HepG2 (cell line): ENCODE measurements at regions not wholly inside any gene's neighbourhood (a gene's known extent, or its start where the extent isn't known, plus 50 kb on each side); places are given as distances from the start of the nearest gene placed in this dataset.
A peak's percentile ranks its signal among the peaks of the same experiment; 100 is the strongest.

ENCODE experiments used
- GABPB1 ChIP-seq: IDR thresholded peaks from 2 replicates; pipeline ENCODE4 v1.6.1; 2016; ENCODE audit warnings: mild to moderate bottlenecking, missing genetic modification reagents, moderate library complexity, missing compliant biosample characterization
- HNF4G ChIP-seq, 2 experiments: sonication (generic) in 1 of 2; formaldehyde crosslinking in 1 of 2; IDR thresholded peaks; 2 replicates each; pipeline versions ENCODE4 v1.4.0 to v1.6.1; 2011 to 2020; ENCODE audit warnings: borderline replicate concordance in 2 of 2, low read depth in 2 of 2, mild to moderate bottlenecking in 2 of 2, low read length in 1 of 2, missing genetic modification reagents in 1 of 2, moderate library complexity in 1 of 2
- TCF7L2 ChIP-seq: IDR thresholded peaks from 2 replicates; pipeline ENCODE4 v1.6.1; 2011; ENCODE audit warnings: mild to moderate bottlenecking, low read depth, low read length, moderate library complexity
- THAP11 ChIP-seq: IDR thresholded peaks from 2 replicates; pipeline ENCODE4 v1.6.1; 2016; ENCODE audit warnings: missing biosample characterization, missing genetic modification reagents
- ZNF331 ChIP-seq: sonication (generic); formaldehyde crosslinking; IDR thresholded peaks from 2 replicates; pipeline ENCODE4 v1.4.0; 2020; ENCODE audit warnings: missing genetic modification reagents
- ZNF430 ChIP-seq: sonication (generic); formaldehyde crosslinking; IDR thresholded peaks from 2 replicates; pipeline ENCODE4 v1.9.0; 2021; ENCODE audit warnings: mild to moderate bottlenecking, missing genetic modification reagents
- ZNF709 ChIP-seq: sonication (generic); formaldehyde crosslinking; IDR thresholded peaks from 2 replicates; pipeline ENCODE4 v1.5.0; 2020; ENCODE audit warnings: mild to moderate bottlenecking, missing genetic modification reagents
- TF ChIP-seq, protein P1 (sequence below): sonication (generic); formaldehyde crosslinking; IDR thresholded peaks from 2 replicates; pipeline ENCODE4 v1.5.0; 2020; ENCODE audit warnings: mild to moderate bottlenecking, missing genetic modification reagents, borderline replicate concordance
- TF ChIP-seq, protein P2 (sequence below): sonication (generic); formaldehyde crosslinking; IDR thresholded peaks from 2 replicates; pipeline ENCODE4 v1.4.0; 2020; ENCODE audit warnings: missing genetic modification reagents, mild to moderate bottlenecking, borderline replicate concordance
- TF ChIP-seq, protein P3 (sequence below): sonication (generic); formaldehyde crosslinking; IDR thresholded peaks from 2 replicates; pipeline ENCODE4 v1.4.0; 2020; ENCODE audit warnings: missing genetic modification reagents
- TF ChIP-seq, protein P4 (sequence below): sonication (generic); formaldehyde crosslinking; IDR thresholded peaks from 2 replicates; pipeline ENCODE4 v1.4.0; 2020; ENCODE audit warnings: missing genetic modification reagents
- TF ChIP-seq, protein P5 (sequence below), 2 experiments: IDR thresholded peaks; 2 replicates each; pipeline ENCODE4 v1.6.1; 2011 to 2012; ENCODE audit warnings: low read length in 2 of 2, borderline replicate concordance in 1 of 2, low read depth in 1 of 2, mild to moderate bottlenecking in 1 of 2, moderate library complexity in 1 of 2

DNA sequence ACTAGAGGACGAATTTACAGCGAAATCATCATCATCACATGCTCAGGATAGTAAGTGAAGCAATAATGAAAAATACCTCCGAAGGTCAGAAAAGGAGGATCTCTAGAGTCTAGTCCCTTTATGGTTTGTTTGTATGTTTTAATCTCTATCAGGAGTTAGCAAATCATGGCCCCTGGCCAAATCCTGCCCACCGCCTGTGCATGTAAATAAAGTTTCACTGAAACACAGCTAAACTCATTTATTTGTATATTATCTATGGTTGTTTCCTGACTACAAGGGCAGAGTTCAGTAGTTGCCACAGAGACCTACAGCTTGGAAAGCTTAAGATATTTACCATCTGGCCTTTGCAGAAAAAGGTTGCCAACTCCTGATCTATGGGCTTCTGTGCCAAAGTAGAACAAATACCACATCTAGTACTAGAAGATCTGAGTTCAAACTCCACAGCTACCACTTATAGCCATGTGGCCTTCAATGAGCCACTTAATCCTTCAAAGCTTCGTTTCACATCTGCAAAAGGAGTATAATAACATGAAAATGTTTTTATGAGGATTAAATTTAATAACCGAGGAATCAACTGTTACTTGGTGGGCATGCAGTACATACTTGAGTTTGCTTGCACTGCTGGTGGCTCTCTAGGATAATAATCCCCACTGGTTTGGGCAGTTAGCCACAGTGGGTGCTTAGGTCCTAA is 94.0 kb upstream of the KIF26B start (continued):
- TF ChIP-seq, protein P1, sequence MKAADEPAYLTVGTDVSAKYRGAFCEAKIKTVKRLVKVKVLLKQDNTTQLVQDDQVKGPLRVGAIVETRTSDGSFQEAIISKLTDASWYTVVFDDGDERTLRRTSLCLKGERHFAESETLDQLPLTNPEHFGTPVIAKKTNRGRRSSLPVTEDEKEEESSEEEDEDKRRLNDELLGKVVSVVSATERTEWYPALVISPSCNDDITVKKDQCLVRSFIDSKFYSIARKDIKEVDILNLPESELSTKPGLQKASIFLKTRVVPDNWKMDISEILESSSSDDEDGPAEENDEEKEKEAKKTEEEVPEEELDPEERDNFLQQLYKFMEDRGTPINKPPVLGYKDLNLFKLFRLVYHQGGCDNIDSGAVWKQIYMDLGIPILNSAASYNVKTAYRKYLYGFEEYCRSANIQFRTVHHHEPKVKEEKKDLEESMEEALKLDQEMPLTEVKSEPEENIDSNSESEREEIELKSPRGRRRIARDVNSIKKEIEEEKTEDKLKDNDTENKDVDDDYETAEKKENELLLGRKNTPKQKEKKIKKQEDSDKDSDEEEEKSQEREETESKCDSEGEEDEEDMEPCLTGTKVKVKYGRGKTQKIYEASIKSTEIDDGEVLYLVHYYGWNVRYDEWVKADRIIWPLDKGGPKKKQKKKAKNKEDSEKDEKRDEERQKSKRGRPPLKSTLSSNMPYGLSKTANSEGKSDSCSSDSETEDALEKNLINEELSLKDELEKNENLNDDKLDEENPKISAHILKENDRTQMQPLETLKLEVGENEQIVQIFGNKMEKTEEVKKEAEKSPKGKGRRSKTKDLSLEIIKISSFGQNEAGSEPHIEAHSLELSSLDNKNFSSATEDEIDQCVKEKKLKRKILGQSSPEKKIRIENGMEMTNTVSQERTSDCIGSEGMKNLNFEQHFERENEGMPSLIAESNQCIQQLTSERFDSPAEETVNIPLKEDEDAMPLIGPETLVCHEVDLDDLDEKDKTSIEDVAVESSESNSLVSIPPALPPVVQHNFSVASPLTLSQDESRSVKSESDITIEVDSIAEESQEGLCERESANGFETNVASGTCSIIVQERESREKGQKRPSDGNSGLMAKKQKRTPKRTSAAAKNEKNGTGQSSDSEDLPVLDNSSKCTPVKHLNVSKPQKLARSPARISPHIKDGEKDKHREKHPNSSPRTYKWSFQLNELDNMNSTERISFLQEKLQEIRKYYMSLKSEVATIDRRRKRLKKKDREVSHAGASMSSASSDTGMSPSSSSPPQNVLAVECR, result peak; percentile 19; the same call in 1 of the 2 replicates
- TF ChIP-seq, protein P2, sequence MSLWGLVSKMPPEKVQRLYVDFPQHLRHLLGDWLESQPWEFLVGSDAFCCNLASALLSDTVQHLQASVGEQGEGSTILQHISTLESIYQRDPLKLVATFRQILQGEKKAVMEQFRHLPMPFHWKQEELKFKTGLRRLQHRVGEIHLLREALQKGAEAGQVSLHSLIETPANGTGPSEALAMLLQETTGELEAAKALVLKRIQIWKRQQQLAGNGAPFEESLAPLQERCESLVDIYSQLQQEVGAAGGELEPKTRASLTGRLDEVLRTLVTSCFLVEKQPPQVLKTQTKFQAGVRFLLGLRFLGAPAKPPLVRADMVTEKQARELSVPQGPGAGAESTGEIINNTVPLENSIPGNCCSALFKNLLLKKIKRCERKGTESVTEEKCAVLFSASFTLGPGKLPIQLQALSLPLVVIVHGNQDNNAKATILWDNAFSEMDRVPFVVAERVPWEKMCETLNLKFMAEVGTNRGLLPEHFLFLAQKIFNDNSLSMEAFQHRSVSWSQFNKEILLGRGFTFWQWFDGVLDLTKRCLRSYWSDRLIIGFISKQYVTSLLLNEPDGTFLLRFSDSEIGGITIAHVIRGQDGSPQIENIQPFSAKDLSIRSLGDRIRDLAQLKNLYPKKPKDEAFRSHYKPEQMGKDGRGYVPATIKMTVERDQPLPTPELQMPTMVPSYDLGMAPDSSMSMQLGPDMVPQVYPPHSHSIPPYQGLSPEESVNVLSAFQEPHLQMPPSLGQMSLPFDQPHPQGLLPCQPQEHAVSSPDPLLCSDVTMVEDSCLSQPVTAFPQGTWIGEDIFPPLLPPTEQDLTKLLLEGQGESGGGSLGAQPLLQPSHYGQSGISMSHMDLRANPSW (CRISPR knock-in tag), result peak; percentile 69; the same call in 1 of the 2 replicates
- 0 out of 2 replicates have a peak, but pooled peaks have one; percentile 19 for TF ChIP-seq GABPB1 (CRISPR knock-in tag)
- TF ChIP-seq HNF4G (IDR thresholded peaks at IDR 0.05; ENCODE audit: borderline replicate concordance, low read depth, low read length), result peak; percentile 79
- TF ChIP-seq HNF4G (CRISPR knock-in tag; IDR thresholded peaks at IDR 0.05; ENCODE audit: borderline replicate concordance, low read depth), result no peak
- TF ChIP-seq, protein P3, sequence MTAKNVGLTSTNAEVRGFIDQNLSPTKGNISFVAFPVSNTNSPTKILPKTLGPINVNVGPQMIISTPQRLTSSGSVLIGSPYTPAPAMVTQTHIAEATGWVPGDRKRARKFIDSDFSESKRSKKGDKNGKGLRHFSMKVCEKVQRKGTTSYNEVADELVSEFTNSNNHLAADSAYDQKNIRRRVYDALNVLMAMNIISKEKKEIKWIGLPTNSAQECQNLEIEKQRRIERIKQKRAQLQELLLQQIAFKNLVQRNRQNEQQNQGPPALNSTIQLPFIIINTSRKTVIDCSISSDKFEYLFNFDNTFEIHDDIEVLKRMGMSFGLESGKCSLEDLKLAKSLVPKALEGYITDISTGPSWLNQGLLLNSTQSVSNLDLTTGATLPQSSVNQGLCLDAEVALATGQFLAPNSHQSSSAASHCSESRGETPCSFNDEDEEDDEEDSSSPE, result 0 out of 2 replicates have a peak, but pooled peaks have one; percentile 36
- TF ChIP-seq ZNF331 (CRISPR knock-in tag), result 0 out of 2 replicates have a peak, but pooled peaks have one; percentile 44
- TF ChIP-seq ZNF430 (CRISPR knock-in tag), result 0 out of 2 replicates have a peak, but pooled peaks have one; percentile 39
- TF ChIP-seq, protein P4, sequence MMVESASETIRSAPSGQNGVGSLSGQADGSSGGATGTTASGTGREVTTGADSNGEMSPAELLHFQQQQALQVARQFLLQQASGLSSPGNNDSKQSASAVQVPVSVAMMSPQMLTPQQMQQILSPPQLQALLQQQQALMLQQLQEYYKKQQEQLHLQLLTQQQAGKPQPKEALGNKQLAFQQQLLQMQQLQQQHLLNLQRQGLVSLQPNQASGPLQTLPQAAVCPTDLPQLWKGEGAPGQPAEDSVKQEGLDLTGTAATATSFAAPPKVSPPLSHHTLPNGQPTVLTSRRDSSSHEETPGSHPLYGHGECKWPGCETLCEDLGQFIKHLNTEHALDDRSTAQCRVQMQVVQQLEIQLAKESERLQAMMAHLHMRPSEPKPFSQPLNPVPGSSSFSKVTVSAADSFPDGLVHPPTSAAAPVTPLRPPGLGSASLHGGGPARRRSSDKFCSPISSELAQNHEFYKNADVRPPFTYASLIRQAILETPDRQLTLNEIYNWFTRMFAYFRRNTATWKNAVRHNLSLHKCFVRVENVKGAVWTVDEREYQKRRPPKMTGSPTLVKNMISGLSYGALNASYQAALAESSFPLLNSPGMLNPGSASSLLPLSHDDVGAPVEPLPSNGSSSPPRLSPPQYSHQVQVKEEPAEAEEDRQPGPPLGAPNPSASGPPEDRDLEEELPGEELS (CRISPR knock-in tag), result peak; percentile 98
- peak; percentile 67 for TF ChIP-seq THAP11
- TF ChIP-seq, protein P5, sequence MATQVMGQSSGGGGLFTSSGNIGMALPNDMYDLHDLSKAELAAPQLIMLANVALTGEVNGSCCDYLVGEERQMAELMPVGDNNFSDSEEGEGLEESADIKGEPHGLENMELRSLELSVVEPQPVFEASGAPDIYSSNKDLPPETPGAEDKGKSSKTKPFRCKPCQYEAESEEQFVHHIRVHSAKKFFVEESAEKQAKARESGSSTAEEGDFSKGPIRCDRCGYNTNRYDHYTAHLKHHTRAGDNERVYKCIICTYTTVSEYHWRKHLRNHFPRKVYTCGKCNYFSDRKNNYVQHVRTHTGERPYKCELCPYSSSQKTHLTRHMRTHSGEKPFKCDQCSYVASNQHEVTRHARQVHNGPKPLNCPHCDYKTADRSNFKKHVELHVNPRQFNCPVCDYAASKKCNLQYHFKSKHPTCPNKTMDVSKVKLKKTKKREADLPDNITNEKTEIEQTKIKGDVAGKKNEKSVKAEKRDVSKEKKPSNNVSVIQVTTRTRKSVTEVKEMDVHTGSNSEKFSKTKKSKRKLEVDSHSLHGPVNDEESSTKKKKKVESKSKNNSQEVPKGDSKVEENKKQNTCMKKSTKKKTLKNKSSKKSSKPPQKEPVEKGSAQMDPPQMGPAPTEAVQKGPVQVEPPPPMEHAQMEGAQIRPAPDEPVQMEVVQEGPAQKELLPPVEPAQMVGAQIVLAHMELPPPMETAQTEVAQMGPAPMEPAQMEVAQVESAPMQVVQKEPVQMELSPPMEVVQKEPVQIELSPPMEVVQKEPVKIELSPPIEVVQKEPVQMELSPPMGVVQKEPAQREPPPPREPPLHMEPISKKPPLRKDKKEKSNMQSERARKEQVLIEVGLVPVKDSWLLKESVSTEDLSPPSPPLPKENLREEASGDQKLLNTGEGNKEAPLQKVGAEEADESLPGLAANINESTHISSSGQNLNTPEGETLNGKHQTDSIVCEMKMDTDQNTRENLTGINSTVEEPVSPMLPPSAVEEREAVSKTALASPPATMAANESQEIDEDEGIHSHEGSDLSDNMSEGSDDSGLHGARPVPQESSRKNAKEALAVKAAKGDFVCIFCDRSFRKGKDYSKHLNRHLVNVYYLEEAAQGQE (IDR thresholded peaks at IDR 0.05; ENCODE audit: borderline replicate concordance in 1 of 2, low read depth in 1 of 2, low read length in 2 of 2), result peak in 1 of 2 experiments; percentile 46; a peak in 1 of 4 replicates
- peak; percentile 23; the same call in 1 of the 2 replicates for TF ChIP-seq TCF7L2
- TF ChIP-seq ZNF709 (CRISPR knock-in tag), result no peak
